ENCODE measurements at regions not wholly inside any gene's neighbourhood (a gene's known extent, or its start where the extent isn't known, plus 50 kb on each side); places are given as distances from the start of the nearest gene placed in this dataset.

DNA sequence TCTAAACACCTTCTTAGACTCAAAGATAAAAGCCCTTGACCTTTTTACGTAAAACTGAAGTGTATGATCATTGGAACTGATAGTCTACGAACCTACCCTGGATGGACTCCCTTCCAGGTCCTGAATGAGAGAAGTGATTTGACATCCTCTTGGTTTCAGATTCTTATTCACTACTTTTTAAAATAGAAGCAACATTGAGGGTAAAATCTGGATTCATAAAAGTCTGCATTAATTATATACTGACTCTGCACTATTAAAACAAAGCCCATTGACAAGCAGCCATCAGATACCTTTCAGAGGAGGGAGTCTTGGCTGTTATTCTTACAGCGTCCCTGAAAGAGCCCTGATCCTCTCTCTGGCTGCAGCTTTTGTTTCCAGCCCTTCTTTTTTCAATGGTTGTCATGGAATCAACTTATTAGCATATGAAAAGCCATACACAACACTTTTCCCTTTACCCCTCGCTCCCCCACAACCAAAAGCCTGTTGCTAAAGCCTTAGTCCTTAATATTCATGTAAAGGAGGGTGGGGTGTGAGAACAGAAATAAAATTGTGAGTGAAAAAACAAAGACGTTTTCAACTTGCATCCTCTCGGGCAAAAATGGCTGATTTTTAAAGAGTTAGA is 270.0 kb upstream of the MARCKS start:
- ChIA-PET POLR2A (no interaction called here), CTCF (interaction anchor here (1.5 kb wide), 1 partner anchor 466 kb away, joined by 3 read pairs; no protein-coding TSS in a partner anchor)
- DNase-seq (ENCODE audit: low read depth, low spot score) (no peak), FAIRE-seq (no peak)
- dilution Hi-C loops (cut with MboI; ENCODE audit: extremely low pct_ligation_motif_present, low sequenced_read_pairs) = no loop called here
- no TSS peak for BruUV-seq (replicated peaks)
- H3K9me3 ChIP-seq (replicated peaks; ENCODE audit: control insufficient read depth, insufficient read depth, low read length) = no peaks in the 10 kb centered on the region
- intact Hi-C loops (cut with micrococcal nuclease) = no loop called here
- no peak overlapping the region for H3K27ac ChIP-seq (ENCODE audit: insufficient read depth, low read depth, low read length)
- H3K4me1 ChIP-seq (ENCODE audit: control insufficient read depth, extremely low read depth, insufficient read depth, low read length) = peaks cover 9% of the 10 kb centered on the region
- H3K4me3 ChIP-seq (replicated peaks in 1 of 3; ENCODE audit: insufficient read depth in 1 of 3, low read depth in 1 of 3, low read length in 3 of 3) = no peak overlapping the region
- H3K9me1 ChIP-seq (replicated peaks; ENCODE audit: control insufficient read depth, extremely low read depth, insufficient read depth, low read length) = no peaks in the 10 kb centered on the region
- H3K79me2 ChIP-seq (ENCODE audit: control insufficient read depth, insufficient read depth, low read length) = no peaks in the 10 kb centered on the region
- no peaks in the 10 kb centered on the region for H3K27me3 ChIP-seq (ENCODE audit: control insufficient read depth in 2 of 2, insufficient read depth in 2 of 2, low read length in 2 of 2)
- no peaks in the 10 kb centered on the region for H3K36me3 ChIP-seq (ENCODE audit: control insufficient read depth in 2 of 2, extremely low read depth in 1 of 2, insufficient read depth in 2 of 2, low read length in 2 of 2)
- no peak for TF ChIP-seq POLR2AphosphoS5 (IDR thresholded peaks at IDR 0.05; ENCODE audit: insufficient read depth, low read depth, low read length)
- TF ChIP-seq GATA2 (IDR thresholded peaks at IDR 0.05; ENCODE audit: insufficient read depth, insufficient read length, low read depth, low read length) = no peak
- TF ChIP-seq, protein P1, sequence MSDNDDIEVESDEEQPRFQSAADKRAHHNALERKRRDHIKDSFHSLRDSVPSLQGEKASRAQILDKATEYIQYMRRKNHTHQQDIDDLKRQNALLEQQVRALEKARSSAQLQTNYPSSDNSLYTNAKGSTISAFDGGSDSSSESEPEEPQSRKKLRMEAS (IDR thresholded peaks at IDR 0.05; ENCODE audit: insufficient read depth, insufficient read length) = no peak
- TF ChIP-seq, protein P2, sequence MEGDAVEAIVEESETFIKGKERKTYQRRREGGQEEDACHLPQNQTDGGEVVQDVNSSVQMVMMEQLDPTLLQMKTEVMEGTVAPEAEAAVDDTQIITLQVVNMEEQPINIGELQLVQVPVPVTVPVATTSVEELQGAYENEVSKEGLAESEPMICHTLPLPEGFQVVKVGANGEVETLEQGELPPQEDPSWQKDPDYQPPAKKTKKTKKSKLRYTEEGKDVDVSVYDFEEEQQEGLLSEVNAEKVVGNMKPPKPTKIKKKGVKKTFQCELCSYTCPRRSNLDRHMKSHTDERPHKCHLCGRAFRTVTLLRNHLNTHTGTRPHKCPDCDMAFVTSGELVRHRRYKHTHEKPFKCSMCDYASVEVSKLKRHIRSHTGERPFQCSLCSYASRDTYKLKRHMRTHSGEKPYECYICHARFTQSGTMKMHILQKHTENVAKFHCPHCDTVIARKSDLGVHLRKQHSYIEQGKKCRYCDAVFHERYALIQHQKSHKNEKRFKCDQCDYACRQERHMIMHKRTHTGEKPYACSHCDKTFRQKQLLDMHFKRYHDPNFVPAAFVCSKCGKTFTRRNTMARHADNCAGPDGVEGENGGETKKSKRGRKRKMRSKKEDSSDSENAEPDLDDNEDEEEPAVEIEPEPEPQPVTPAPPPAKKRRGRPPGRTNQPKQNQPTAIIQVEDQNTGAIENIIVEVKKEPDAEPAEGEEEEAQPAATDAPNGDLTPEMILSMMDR (IDR thresholded peaks at IDR 0.05; ENCODE audit: extremely low read depth in 1 of 2, insufficient read depth in 1 of 2, low read depth in 1 of 2, low read length in 2 of 2) = no peak
- TF ChIP-seq POLR2A (IDR thresholded peaks at IDR 0.05; ENCODE audit: low read depth, low read length) = no peak
- TF ChIP-seq JUN (IDR thresholded peaks at IDR 0.05; ENCODE audit: borderline replicate concordance, insufficient read depth, insufficient read length, low read depth) = no peak
- TF ChIP-seq EZH2 (IDR thresholded peaks at IDR 0.05; ENCODE audit: borderline replicate concordance, low read depth, low read length, severe bottlenecking) = no peak
- no peak for TF ChIP-seq MYC (IDR thresholded peaks at IDR 0.05; ENCODE audit: low read depth, low read length)
- H4K20me1 ChIP-seq (replicated peaks; ENCODE audit: control insufficient read depth, extremely low read depth, insufficient read depth, low read length) = no peaks in the 10 kb centered on the region
- no peak overlapping the region for H2AFZ ChIP-seq (ENCODE audit: low read depth, low read length)
- H3K4me2 ChIP-seq (ENCODE audit: insufficient read depth, low read length) = no peak overlapping the region
- no peak overlapping the region for H3K9ac ChIP-seq (replicated peaks; ENCODE audit: extremely low read depth, insufficient read depth, low read length)

All from endothelial cell of umbilical vein (primary cell).